ENCODE measurements at regions not wholly inside any gene's neighbourhood (a gene's known extent, or its start where the extent isn't known, plus 50 kb on each side); places are given as distances from the start of the nearest gene placed in this dataset.
A peak's percentile ranks its signal among the peaks of the same experiment; 100 is the strongest.

GRCh38 chr5:32522429-32523143, 62.8 kb upstream of the SUB1 start:
- no peak for DNase-seq (ENCODE audit: low read depth, low spot score)
- POLR2A ChIA-PET: no interaction called here

GRCh38 chr5:32521481-32521880, 63.9 kb upstream of the SUB1 start:
- Histone ChIP-seq H3K4me3 (ENCODE audit: low read depth in 2 of 2, low read length in 2 of 2) (no peak overlapping the region), H3K27ac (ENCODE audit: low read length) (no peak overlapping the region), H3K36me3 (ENCODE audit: control insufficient read depth, insufficient read depth, low read length) (no peaks in the 10 kb centered on the region), H3K4me1 (ENCODE audit: control insufficient read depth, insufficient read depth, low read length) (no peaks in the 10 kb centered on the region), H3K27me3 (ENCODE audit: control insufficient read depth, insufficient read depth, low read length) (no peaks in the 10 kb centered on the region), H3K9me3 (ENCODE audit: control insufficient read depth, insufficient read depth, low read depth, low read length) (no peaks in the 10 kb centered on the region)
- 0 out of 2 replicates have a peak, but pooled peaks have one; percentile 12 for ATAC-seq
- no TSS peak for BruUV-seq (replicated peaks)
- no peak for DNase-seq (ENCODE audit: low read depth, low spot score)
- intact Hi-C loops (cut with micrococcal nuclease; ENCODE audit: unreplicated experiment) (no loop called here), in situ Hi-C loops (cut with HindIII; ENCODE audit: low pct_unique_long_range_greater_than_20kb, low sequenced_read_pairs) (no loop called here)
- TF ChIP-seq TCF7L2 (IDR thresholded peaks at IDR 0.05; ENCODE audit: low read depth, low read length) (no peak), POLR2AphosphoS5 (IDR thresholded peaks at IDR 0.05; ENCODE audit: low read depth, low read length) (no peak), SIN3A (IDR thresholded peaks at IDR 0.05; ENCODE audit: borderline replicate concordance, insufficient read depth, low read depth, low read length) (no peak), CTCF (IDR thresholded peaks at IDR 0.05) (no peak), REST (IDR thresholded peaks at IDR 0.05; ENCODE audit: insufficient read depth in 1 of 2, low read depth in 2 of 2, low read length in 1 of 2) (no peak)
- CTCF ChIA-PET: no interaction called here
- POLR2A ChIA-PET: no interaction called here

More at GRCh38 chr5:32522429-32523143, 62.8 kb upstream of the SUB1 start:
- CTCF ChIA-PET: no interaction called here
- no peak for TF ChIP-seq TCF7L2 (IDR thresholded peaks at IDR 0.05; ENCODE audit: low read depth, low read length)
- no peak for TF ChIP-seq CTCF (IDR thresholded peaks at IDR 0.05)
- no peak for TF ChIP-seq REST (IDR thresholded peaks at IDR 0.05; ENCODE audit: insufficient read depth in 1 of 2, low read depth in 2 of 2, low read length in 1 of 2)
- no peak for TF ChIP-seq SIN3A (IDR thresholded peaks at IDR 0.05; ENCODE audit: borderline replicate concordance, insufficient read depth, low read depth, low read length)
- TF ChIP-seq POLR2AphosphoS5 (IDR thresholded peaks at IDR 0.05; ENCODE audit: low read depth, low read length): no peak
- in situ Hi-C loops (cut with HindIII; ENCODE audit: low pct_unique_long_range_greater_than_20kb, low sequenced_read_pairs): no loop called here
- no peak overlapping the region for H3K27ac ChIP-seq (ENCODE audit: low read length)
- no peaks in the 10 kb centered on the region for H3K27me3 ChIP-seq (ENCODE audit: control insufficient read depth, insufficient read depth, low read length)
- no peaks in the 10 kb centered on the region for H3K36me3 ChIP-seq (ENCODE audit: control insufficient read depth, insufficient read depth, low read length)
- H3K4me3 ChIP-seq (ENCODE audit: low read depth in 2 of 2, low read length in 2 of 2): no peak overlapping the region
- intact Hi-C loops (cut with micrococcal nuclease; ENCODE audit: unreplicated experiment): no loop called here
- no TSS peak for BruUV-seq (replicated peaks)
- no peak for ATAC-seq
- no peaks in the 10 kb centered on the region for H3K9me3 ChIP-seq (ENCODE audit: control insufficient read depth, insufficient read depth, low read depth, low read length)
- H3K4me1 ChIP-seq (ENCODE audit: control insufficient read depth, insufficient read depth, low read length): no peaks in the 10 kb centered on the region
